ENCODE measurements at regions not wholly inside any gene's neighbourhood (a gene's known extent, or its start where the extent isn't known, plus 50 kb on each side); places are given as distances from the start of the nearest gene placed in this dataset.
A peak's percentile ranks its signal among the peaks of the same experiment; 100 is the strongest.

DNA sequence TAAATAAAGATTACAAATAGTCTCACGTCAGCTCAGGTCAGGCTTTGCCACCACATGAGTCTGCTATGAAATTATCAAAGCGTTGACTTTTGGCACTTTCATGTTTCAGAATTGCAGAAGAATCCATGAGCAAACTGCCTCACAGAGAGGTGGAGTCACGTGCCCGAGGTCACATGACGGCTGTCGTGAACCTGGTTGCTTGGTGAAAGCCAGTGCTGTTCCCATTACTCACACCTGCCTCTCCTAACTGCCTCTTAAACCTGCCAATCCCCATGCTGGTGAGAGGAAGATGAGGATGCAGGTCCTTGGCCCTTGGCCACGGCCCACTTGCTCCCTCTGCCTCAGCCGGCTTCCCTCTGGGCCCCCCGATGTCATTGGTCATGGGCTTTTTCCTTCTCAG lies 272.7 kb downstream of the BCL11B start:
- Mint-ChIP-seq H3K9me3 (peaks cover under 1% of the 10 kb centered on the region; the same call in 1 of the 2 replicates), H3K4me3 (no peak overlapping the region), H3K4me1 (peaks cover 24% of the 10 kb centered on the region), H3K27ac (no peak overlapping the region), H3K27me3 (ENCODE audit: low read depth) (peaks cover 30% of the 10 kb centered on the region), H3K36me3 (no peaks in the 10 kb centered on the region)
- TF ChIP-seq, protein P1, sequence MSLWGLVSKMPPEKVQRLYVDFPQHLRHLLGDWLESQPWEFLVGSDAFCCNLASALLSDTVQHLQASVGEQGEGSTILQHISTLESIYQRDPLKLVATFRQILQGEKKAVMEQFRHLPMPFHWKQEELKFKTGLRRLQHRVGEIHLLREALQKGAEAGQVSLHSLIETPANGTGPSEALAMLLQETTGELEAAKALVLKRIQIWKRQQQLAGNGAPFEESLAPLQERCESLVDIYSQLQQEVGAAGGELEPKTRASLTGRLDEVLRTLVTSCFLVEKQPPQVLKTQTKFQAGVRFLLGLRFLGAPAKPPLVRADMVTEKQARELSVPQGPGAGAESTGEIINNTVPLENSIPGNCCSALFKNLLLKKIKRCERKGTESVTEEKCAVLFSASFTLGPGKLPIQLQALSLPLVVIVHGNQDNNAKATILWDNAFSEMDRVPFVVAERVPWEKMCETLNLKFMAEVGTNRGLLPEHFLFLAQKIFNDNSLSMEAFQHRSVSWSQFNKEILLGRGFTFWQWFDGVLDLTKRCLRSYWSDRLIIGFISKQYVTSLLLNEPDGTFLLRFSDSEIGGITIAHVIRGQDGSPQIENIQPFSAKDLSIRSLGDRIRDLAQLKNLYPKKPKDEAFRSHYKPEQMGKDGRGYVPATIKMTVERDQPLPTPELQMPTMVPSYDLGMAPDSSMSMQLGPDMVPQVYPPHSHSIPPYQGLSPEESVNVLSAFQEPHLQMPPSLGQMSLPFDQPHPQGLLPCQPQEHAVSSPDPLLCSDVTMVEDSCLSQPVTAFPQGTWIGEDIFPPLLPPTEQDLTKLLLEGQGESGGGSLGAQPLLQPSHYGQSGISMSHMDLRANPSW (CRISPR knock-in tag; conservative IDR thresholded peaks at IDR 0.05; ENCODE audit: low read depth): no peak
- TF ChIP-seq, protein P2, sequence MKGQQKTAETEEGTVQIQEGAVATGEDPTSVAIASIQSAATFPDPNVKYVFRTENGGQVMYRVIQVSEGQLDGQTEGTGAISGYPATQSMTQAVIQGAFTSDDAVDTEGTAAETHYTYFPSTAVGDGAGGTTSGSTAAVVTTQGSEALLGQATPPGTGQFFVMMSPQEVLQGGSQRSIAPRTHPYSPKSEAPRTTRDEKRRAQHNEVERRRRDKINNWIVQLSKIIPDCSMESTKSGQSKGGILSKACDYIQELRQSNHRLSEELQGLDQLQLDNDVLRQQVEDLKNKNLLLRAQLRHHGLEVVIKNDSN (CRISPR knock-in tag; IDR thresholded peaks at IDR 0.05): peak; percentile 79
- no peak for TF ChIP-seq TEAD4 (CRISPR knock-in tag; IDR thresholded peaks at IDR 0.05)
- TF ChIP-seq, protein P3, sequence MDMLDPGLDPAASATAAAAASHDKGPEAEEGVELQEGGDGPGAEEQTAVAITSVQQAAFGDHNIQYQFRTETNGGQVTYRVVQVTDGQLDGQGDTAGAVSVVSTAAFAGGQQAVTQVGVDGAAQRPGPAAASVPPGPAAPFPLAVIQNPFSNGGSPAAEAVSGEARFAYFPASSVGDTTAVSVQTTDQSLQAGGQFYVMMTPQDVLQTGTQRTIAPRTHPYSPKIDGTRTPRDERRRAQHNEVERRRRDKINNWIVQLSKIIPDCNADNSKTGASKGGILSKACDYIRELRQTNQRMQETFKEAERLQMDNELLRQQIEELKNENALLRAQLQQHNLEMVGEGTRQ (CRISPR knock-in tag; IDR thresholded peaks at IDR 0.05): peak; percentile 87
- no peak for DNase-seq (ENCODE audit: low spot score)
- ChIA-PET CTCF (no interaction called here), POLR2A (no interaction called here)
- no peak for ATAC-seq

DNA sequence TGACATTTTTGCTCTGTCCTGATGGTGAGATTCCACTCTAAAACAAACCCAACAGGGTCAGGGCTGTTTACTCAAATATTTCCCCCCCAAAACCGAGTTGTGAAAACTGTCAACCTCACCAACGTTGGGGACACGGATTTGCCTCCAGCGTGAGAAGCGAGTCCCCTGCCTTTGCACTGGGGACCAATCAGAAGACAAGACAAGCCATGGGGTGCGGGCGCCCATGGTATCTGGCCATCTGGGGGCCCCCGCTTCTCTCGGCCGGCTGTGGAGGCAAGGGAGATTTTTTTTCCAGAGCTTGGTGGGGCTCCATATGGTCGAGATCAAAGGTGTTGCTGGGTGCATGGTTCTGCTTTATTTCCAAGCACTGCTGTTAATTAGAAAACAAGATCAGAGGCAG lies 272.1 kb downstream of the BCL11B start:
- Mint-ChIP-seq H3K4me1 (peaks cover 22% of the 10 kb centered on the region), H3K27ac (no peak overlapping the region), H3K4me3 (no peak overlapping the region), H3K36me3 (no peaks in the 10 kb centered on the region), H3K27me3 (ENCODE audit: low read depth) (peaks cover 30% of the 10 kb centered on the region), H3K9me3 (no peaks in the 10 kb centered on the region)
- ChIA-PET CTCF (no interaction called here), POLR2A (no interaction called here)
- ATAC-seq (no peak), DNase-seq (ENCODE audit: low spot score) (no peak)
- TF ChIP-seq ZNF671 (CRISPR knock-in tag; IDR thresholded peaks at IDR 0.05) (no peak), ATF1 (CRISPR knock-in tag; IDR thresholded peaks at IDR 0.05) (no peak), TEAD1 (CRISPR knock-in tag; IDR thresholded peaks at IDR 0.05) (no peak), TCF7 (CRISPR knock-in tag; IDR thresholded peaks at IDR 0.05; ENCODE audit: low read depth) (no peak), ZBTB21 (CRISPR knock-in tag; IDR thresholded peaks at IDR 0.05; ENCODE audit: borderline replicate concordance) (no peak), ETV6 (CRISPR knock-in tag; IDR thresholded peaks at IDR 0.05) (no peak), FOXP1 (CRISPR knock-in tag; IDR thresholded peaks at IDR 0.05; ENCODE audit: borderline replicate concordance) (no peak), OVOL2 (CRISPR knock-in tag; IDR thresholded peaks at IDR 0.05; ENCODE audit: borderline replicate concordance) (no peak)
- TF ChIP-seq, protein P4, sequence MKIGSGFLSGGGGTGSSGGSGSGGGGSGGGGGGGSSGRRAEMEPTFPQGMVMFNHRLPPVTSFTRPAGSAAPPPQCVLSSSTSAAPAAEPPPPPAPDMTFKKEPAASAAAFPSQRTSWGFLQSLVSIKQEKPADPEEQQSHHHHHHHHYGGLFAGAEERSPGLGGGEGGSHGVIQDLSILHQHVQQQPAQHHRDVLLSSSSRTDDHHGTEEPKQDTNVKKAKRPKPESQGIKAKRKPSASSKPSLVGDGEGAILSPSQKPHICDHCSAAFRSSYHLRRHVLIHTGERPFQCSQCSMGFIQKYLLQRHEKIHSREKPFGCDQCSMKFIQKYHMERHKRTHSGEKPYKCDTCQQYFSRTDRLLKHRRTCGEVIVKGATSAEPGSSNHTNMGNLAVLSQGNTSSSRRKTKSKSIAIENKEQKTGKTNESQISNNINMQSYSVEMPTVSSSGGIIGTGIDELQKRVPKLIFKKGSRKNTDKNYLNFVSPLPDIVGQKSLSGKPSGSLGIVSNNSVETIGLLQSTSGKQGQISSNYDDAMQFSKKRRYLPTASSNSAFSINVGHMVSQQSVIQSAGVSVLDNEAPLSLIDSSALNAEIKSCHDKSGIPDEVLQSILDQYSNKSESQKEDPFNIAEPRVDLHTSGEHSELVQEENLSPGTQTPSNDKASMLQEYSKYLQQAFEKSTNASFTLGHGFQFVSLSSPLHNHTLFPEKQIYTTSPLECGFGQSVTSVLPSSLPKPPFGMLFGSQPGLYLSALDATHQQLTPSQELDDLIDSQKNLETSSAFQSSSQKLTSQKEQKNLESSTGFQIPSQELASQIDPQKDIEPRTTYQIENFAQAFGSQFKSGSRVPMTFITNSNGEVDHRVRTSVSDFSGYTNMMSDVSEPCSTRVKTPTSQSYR (CRISPR knock-in tag; IDR thresholded peaks at IDR 0.05): no peak
- TF ChIP-seq, protein P1 (CRISPR knock-in tag; conservative IDR thresholded peaks at IDR 0.05; ENCODE audit: low read depth): no peak
- TF ChIP-seq, protein P5, sequence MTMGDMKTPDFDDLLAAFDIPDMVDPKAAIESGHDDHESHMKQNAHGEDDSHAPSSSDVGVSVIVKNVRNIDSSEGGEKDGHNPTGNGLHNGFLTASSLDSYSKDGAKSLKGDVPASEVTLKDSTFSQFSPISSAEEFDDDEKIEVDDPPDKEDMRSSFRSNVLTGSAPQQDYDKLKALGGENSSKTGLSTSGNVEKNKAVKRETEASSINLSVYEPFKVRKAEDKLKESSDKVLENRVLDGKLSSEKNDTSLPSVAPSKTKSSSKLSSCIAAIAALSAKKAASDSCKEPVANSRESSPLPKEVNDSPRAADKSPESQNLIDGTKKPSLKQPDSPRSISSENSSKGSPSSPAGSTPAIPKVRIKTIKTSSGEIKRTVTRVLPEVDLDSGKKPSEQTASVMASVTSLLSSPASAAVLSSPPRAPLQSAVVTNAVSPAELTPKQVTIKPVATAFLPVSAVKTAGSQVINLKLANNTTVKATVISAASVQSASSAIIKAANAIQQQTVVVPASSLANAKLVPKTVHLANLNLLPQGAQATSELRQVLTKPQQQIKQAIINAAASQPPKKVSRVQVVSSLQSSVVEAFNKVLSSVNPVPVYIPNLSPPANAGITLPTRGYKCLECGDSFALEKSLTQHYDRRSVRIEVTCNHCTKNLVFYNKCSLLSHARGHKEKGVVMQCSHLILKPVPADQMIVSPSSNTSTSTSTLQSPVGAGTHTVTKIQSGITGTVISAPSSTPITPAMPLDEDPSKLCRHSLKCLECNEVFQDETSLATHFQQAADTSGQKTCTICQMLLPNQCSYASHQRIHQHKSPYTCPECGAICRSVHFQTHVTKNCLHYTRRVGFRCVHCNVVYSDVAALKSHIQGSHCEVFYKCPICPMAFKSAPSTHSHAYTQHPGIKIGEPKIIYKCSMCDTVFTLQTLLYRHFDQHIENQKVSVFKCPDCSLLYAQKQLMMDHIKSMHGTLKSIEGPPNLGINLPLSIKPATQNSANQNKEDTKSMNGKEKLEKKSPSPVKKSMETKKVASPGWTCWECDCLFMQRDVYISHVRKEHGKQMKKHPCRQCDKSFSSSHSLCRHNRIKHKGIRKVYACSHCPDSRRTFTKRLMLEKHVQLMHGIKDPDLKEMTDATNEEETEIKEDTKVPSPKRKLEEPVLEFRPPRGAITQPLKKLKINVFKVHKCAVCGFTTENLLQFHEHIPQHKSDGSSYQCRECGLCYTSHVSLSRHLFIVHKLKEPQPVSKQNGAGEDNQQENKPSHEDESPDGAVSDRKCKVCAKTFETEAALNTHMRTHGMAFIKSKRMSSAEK (CRISPR knock-in tag; IDR thresholded peaks at IDR 0.05; ENCODE audit: borderline replicate concordance): no peak
- TF ChIP-seq, protein P6, sequence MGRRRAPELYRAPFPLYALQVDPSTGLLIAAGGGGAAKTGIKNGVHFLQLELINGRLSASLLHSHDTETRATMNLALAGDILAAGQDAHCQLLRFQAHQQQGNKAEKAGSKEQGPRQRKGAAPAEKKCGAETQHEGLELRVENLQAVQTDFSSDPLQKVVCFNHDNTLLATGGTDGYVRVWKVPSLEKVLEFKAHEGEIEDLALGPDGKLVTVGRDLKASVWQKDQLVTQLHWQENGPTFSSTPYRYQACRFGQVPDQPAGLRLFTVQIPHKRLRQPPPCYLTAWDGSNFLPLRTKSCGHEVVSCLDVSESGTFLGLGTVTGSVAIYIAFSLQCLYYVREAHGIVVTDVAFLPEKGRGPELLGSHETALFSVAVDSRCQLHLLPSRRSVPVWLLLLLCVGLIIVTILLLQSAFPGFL (CRISPR knock-in tag; IDR thresholded peaks at IDR 0.05; ENCODE audit: borderline replicate concordance): no peak
- TF ChIP-seq, protein P7, sequence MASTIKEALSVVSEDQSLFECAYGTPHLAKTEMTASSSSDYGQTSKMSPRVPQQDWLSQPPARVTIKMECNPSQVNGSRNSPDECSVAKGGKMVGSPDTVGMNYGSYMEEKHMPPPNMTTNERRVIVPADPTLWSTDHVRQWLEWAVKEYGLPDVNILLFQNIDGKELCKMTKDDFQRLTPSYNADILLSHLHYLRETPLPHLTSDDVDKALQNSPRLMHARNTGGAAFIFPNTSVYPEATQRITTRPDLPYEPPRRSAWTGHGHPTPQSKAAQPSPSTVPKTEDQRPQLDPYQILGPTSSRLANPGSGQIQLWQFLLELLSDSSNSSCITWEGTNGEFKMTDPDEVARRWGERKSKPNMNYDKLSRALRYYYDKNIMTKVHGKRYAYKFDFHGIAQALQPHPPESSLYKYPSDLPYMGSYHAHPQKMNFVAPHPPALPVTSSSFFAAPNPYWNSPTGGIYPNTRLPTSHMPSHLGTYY (CRISPR knock-in tag; IDR thresholded peaks at IDR 0.05): no peak

All from WTC11 (cell line).